H1 (cell line): ENCODE measurements at regions not wholly inside any gene's neighbourhood (a gene's known extent, or its start where the extent isn't known, plus 50 kb on each side); places are given as distances from the start of the nearest gene placed in this dataset.

Experiments
- CTCF ChIA-PET: fragments of 300-600 bp; sonication (Branson Sonifier 250); formaldehyde crosslinking; loops from one replicate; lab custom pipeline; 2021; ENCODE audit not compliant: partially characterized antibody; lab: Charles Lee
- POLR2A ChIA-PET: fragments of 300-600 bp; sonication (Branson Sonifier 250); formaldehyde crosslinking; loops from one replicate; lab custom pipeline; 2021; ENCODE audit warnings: inconsistent platforms; ENCODE audit not compliant: partially characterized antibody; lab: Charles Lee
- DNase-seq, 2 experiments: peaks; one replicate each; pipeline versions ENCODE4 v3.0.0 to v3.0.0-alpha.2; 2010 to 2022; ENCODE audit warnings: low spot score in 2 of 2, low read depth in 1 of 2, mixed read lengths in 1 of 2
- FAIRE-seq: peaks from 2 replicates; lab custom pipeline; 2011; peaks lifted over from hg19 to GRCh38; lab: Jason Lieb, UNC
- H2AFZ ChIP-seq: 2 replicates; pipeline ENCODE4 v1.8.1; 2012; ENCODE audit warnings: low read length, inconsistent platforms
- H2AK5ac ChIP-seq: 2 replicates; pipeline ENCODE4 v1.6.1; 2013; ENCODE audit warnings: low read depth, low read length
- H2BK120ac ChIP-seq: replicated peaks from 2 replicates; pipeline ENCODE3; 2013; ENCODE audit warnings: low read depth, low read length, inconsistent platforms
- H2BK12ac ChIP-seq: 2 replicates; pipeline ENCODE4 v1.6.1; 2013; ENCODE audit warnings: low read depth, low read length
- H2BK15ac ChIP-seq: 2 replicates; pipeline ENCODE4 v1.6.1; 2013; ENCODE audit warnings: low read length
- H2BK20ac ChIP-seq: 2 replicates; pipeline ENCODE4 v1.6.1; 2013; ENCODE audit warnings: low read length
- H2BK5ac ChIP-seq: 2 replicates; pipeline ENCODE4 v1.6.1; 2013; ENCODE audit warnings: low read depth, low read length
- H3K14ac ChIP-seq: 2 replicates; pipeline ENCODE4 v1.6.1; 2013; ENCODE audit warnings: inconsistent platforms; ENCODE audit not compliant: insufficient read length
- H3K18ac ChIP-seq: 2 replicates; pipeline ENCODE4 v1.6.1; 2013; ENCODE audit warnings: low read length; ENCODE audit errors: extremely low read depth
- H3K23ac ChIP-seq: 2 replicates; pipeline ENCODE4 v1.6.1; 2013; ENCODE audit warnings: inconsistent platforms; ENCODE audit not compliant: insufficient read length
- H3K23me2 ChIP-seq: 2 replicates; pipeline ENCODE4 v1.6.1; 2013; ENCODE audit warnings: low read depth, low read length
- H3K27ac ChIP-seq: 2 replicates; pipeline ENCODE4 v1.6.1; 2011; ENCODE audit warnings: low read depth, low read length, inconsistent platforms
- H3K27me3 ChIP-seq, 4 experiments: replicated peaks in 1 of 4; 1 replicate in 1 of 4; 2 replicates in 3 of 4; pipeline versions ENCODE4 v1.6.1 to v1.8.1; 2011 to 2013; ENCODE audit warnings: low read length in 3 of 4, mild to moderate bottlenecking in 3 of 4, inconsistent platforms in 2 of 4, mixed read lengths in 2 of 4, moderate library complexity in 1 of 4; ENCODE audit not compliant: control insufficient read depth in 3 of 4, insufficient read depth in 3 of 4; ENCODE audit errors: extremely low read depth in 1 of 4
- H3K36me3 ChIP-seq, 4 experiments: 2 replicates each; pipeline versions ENCODE4 v1.6.1 to v1.8.1; 2011 to 2013; ENCODE audit warnings: mild to moderate bottlenecking in 4 of 4, low read length in 3 of 4, moderate library complexity in 2 of 4, control low read depth in 1 of 4, inconsistent platforms in 1 of 4; ENCODE audit not compliant: insufficient read depth in 4 of 4, control insufficient read depth in 2 of 4
- H3K4ac ChIP-seq: replicated peaks from 2 replicates; pipeline ENCODE3; 2013; ENCODE audit warnings: low read length, low read depth, mixed read lengths, inconsistent platforms; ENCODE audit not compliant: insufficient read length
- H3K4me1 ChIP-seq, 4 experiments: replicated peaks in 1 of 4; 1 replicate in 1 of 4; 2 replicates in 3 of 4; pipeline versions ENCODE4 v1.6.1 to v1.8.1; 2011 to 2013; ENCODE audit warnings: low read length in 3 of 4, inconsistent platforms in 2 of 4, mixed read lengths in 1 of 4; ENCODE audit not compliant: insufficient read depth in 4 of 4, control insufficient read depth in 3 of 4
- H3K4me2 ChIP-seq, 2 experiments: 2 replicates each; pipeline versions ENCODE4 v1.6.1 to v1.8.1; 2011 to 2013; ENCODE audit warnings: low read depth in 2 of 2, low read length in 2 of 2, control low read depth in 1 of 2, inconsistent platforms in 1 of 2, mild to moderate bottlenecking in 1 of 2; ENCODE audit not compliant: insufficient read depth in 1 of 2
- H3K4me3 ChIP-seq, 4 experiments: fragments of 200-600, 300-600 bp in 1 of 4; sonication (generic), shearing (Covaris generic), sonication (Bioruptor Twin) in 1 of 4; 2 replicates each; pipeline versions ENCODE4 v1.5.1 to v1.8.1; 2011 to 2016; ENCODE audit warnings: low read length in 4 of 4, low read depth in 3 of 4, control low read depth in 2 of 4, inconsistent platforms in 2 of 4, mild to moderate bottlenecking in 2 of 4, mixed read lengths in 1 of 4, moderate library complexity in 1 of 4; ENCODE audit not compliant: insufficient read depth in 2 of 4; ENCODE audit errors: extremely low read depth in 1 of 4
- H3K56ac ChIP-seq: replicated peaks from 2 replicates; pipeline ENCODE3; 2013; ENCODE audit warnings: low read depth, mild to moderate bottlenecking, mixed read lengths, low read length, inconsistent platforms; ENCODE audit not compliant: insufficient read length
- H3K79me1 ChIP-seq: 2 replicates; pipeline ENCODE4 v1.6.1; 2013; ENCODE audit warnings: low read depth, low read length, control low read depth
- H3K79me2 ChIP-seq, 2 experiments: 2 replicates each; pipeline versions ENCODE4 v1.6.1 to v1.8.1; 2012 to 2013; ENCODE audit warnings: low read length in 2 of 2, mild to moderate bottlenecking in 2 of 2, inconsistent platforms in 1 of 2; ENCODE audit not compliant: insufficient read depth in 2 of 2, control insufficient read depth in 1 of 2
- H3K9ac ChIP-seq, 4 experiments: replicated peaks in 1 of 4; 1 replicate in 1 of 4; 2 replicates in 3 of 4; pipeline versions ENCODE4 v1.6.1 to v1.8.1; 2011 to 2013; ENCODE audit warnings: low read depth in 3 of 4, low read length in 3 of 4, control low read depth in 2 of 4, mild to moderate bottlenecking in 2 of 4, moderate library complexity in 2 of 4, inconsistent platforms in 1 of 4; ENCODE audit errors: extremely low read depth in 1 of 4
- H3K9me3 ChIP-seq, 2 experiments: 2 replicates each; pipeline versions ENCODE4 v1.6.1 to v1.8.1; 2012 to 2013; ENCODE audit warnings: mild to moderate bottlenecking in 2 of 2, moderate library complexity in 2 of 2, control low read depth in 1 of 2, inconsistent platforms in 1 of 2, low read depth in 1 of 2, low read length in 1 of 2, mixed read lengths in 1 of 2; ENCODE audit not compliant: insufficient read depth in 2 of 2
- H4K20me1 ChIP-seq, 2 experiments: replicated peaks in 1 of 2; 2 replicates each; pipeline versions ENCODE3 to v1.8.1; 2011 to 2013; ENCODE audit warnings: inconsistent platforms in 2 of 2, low read length in 2 of 2, mild to moderate bottlenecking in 1 of 2; ENCODE audit not compliant: insufficient read depth in 2 of 2, control insufficient read depth in 1 of 2
- H4K5ac ChIP-seq: 2 replicates; pipeline ENCODE4 v1.6.1; 2013; ENCODE audit warnings: low read length, low read depth, mixed read lengths, inconsistent platforms; ENCODE audit not compliant: insufficient read length
- H4K8ac ChIP-seq: 2 replicates; pipeline ENCODE4 v1.8.0; 2013; ENCODE audit warnings: mild to moderate bottlenecking, moderate library complexity, low read length, inconsistent platforms; ENCODE audit not compliant: insufficient read depth; ENCODE audit errors: extremely low read depth
- H4K91ac ChIP-seq: replicated peaks from 2 replicates; pipeline ENCODE3; 2013; ENCODE audit warnings: low read length, mixed read lengths, inconsistent platforms; ENCODE audit not compliant: insufficient read length
- CBX5 ChIP-seq: fragments of 300-800, 300-1000 bp; sonication (generic); IDR thresholded peaks from 2 replicates; pipeline ENCODE4 v1.7.1; 2016; ENCODE audit warnings: antibody characterized with exemption, low read length, low read depth
- EGR1 ChIP-seq: IDR thresholded peaks from 2 replicates; pipeline ENCODE4 v1.6.1; 2011; ENCODE audit warnings: low read depth, low read length, borderline replicate concordance
- KDM1A ChIP-seq: fragments of 200-600, 300-600 bp; sonication (generic); IDR thresholded peaks from 2 replicates; pipeline ENCODE4 v1.7.1; 2016; ENCODE audit warnings: mild to moderate bottlenecking, low read length, borderline replicate concordance
- RXRA ChIP-seq: IDR thresholded peaks from 2 replicates; pipeline ENCODE4 v1.6.1; 2011; ENCODE audit warnings: low read depth, mild to moderate bottlenecking, low read length, moderate library complexity; ENCODE audit not compliant: insufficient read depth
- WGBS, 2 experiments: shearing (Covaris generic) in 1 of 2; methylation state at CpG; one replicate each; pipeline versions ENCODE4 v1.1.6 to v1.1.7; 2013 to 2015; ENCODE audit warnings: low lambda C conversion rate in 2 of 2, mixed read lengths in 2 of 2, inconsistent platforms in 1 of 2, low coverage in 1 of 2, missing lambda C conversion rate in 1 of 2; ENCODE audit not compliant: insufficient replicate concordance in 2 of 2, insufficient coverage in 1 of 2, insufficient read length in 1 of 2; ENCODE audit errors: extremely low coverage in 1 of 2, missing lambda C conversion rate in 1 of 2; 5-methylcytosine and 5-hydroxymethylcytosine counted together
- TF ChIP-seq, protein P1 (sequence below): IDR thresholded peaks from 2 replicates; pipeline ENCODE4 v1.6.1; 2012; ENCODE audit warnings: low read length, inconsistent platforms

DNA sequence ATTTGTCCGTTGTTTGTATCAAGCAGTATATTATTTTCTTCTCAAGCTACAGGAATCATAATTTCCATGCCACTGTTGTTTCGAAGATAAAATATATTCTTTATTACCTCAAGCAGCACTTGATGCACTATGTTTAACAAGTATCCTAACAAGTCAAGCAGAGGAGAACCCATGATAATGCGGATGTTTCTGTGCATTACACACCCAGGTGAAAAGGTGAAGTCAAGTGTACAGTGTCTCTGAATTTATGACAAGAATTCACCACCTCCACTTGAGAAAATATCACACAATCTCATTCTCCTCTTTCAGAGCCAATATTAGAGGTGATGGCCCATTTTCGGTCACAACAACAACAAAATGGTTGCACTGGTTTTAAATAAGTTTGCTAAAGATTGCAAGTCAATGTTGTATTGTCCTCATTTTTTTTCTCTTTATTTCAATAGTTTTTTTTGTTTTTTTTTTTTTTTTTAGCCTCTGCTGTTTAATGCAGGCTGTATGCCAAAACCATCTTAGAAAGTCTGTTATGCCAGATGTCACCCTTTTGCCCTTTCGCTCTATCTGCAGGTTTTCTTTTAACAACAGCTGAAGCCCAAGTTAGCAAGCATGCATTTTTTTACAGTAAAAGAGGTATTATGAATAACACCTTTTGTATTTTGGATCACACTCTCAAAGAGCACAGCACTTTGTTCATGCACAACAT lies 568.7 kb upstream of the LRRN3 start:
- Histone ChIP-seq H3K36me3 (no peaks in the 10 kb centered on the region), H3K9ac (no peak overlapping the region), H3K4me2 (no peak overlapping the region), H3K4me3 (no peak overlapping the region), H3K79me1 (no peaks in the 10 kb centered on the region), H3K18ac (no peak overlapping the region), H3K14ac (no peak overlapping the region), H3K27me3 (no peaks in the 10 kb centered on the region), H2BK5ac (no peak overlapping the region), H3K27ac (no peak overlapping the region), H2BK20ac (no peak overlapping the region), H3K56ac (no peak overlapping the region), H3K79me2 (no peaks in the 10 kb centered on the region), H4K91ac (no peak overlapping the region), H4K20me1 (no peaks in the 10 kb centered on the region), H2AFZ (no peak overlapping the region), H3K23ac (no peak overlapping the region), H3K9me3 (peaks cover 12 to 14% of the 10 kb centered on the region in 2 experiments; a peak in 2 of 4 replicates), H4K8ac (no peak overlapping the region), H2BK15ac (no peak overlapping the region), H2BK12ac (no peak overlapping the region), H2AK5ac (no peak overlapping the region), H3K23me2 (no peaks in the 10 kb centered on the region), H3K4me1 (no peaks in the 10 kb centered on the region), H2BK120ac (no peak overlapping the region), H4K5ac (no peak overlapping the region), H3K4ac (no peak overlapping the region)
- TF ChIP-seq KDM1A (no peak), EGR1 (no peak), CBX5 (no peak), RXRA (no peak)
- TF ChIP-seq, protein P1, sequence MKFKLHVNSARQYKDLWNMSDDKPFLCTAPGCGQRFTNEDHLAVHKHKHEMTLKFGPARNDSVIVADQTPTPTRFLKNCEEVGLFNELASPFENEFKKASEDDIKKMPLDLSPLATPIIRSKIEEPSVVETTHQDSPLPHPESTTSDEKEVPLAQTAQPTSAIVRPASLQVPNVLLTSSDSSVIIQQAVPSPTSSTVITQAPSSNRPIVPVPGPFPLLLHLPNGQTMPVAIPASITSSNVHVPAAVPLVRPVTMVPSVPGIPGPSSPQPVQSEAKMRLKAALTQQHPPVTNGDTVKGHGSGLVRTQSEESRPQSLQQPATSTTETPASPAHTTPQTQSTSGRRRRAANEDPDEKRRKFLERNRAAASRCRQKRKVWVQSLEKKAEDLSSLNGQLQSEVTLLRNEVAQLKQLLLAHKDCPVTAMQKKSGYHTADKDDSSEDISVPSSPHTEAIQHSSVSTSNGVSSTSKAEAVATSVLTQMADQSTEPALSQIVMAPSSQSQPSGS = no peak
- CTCF ChIA-PET = interaction anchor here (0.6 kb wide), 1 partner anchor 360 kb away, joined by 3 read pairs; no protein-coding TSS in a partner anchor
- DNase-seq (no peak), FAIRE-seq (no peak)
- 80% methylated on average over 5 of the region's 5 CpGs; no CpG with 5 or more reads in 1 of the 2 experiments for WGBS, 2 experiments
- POLR2A ChIA-PET = no interaction called here
